ENCODE measurements at regions not wholly inside any gene's neighbourhood (a gene's known extent, or its start where the extent isn't known, plus 50 kb on each side); places are given as distances from the start of the nearest gene placed in this dataset.
"Not testable (repeated sequence)": the region's sequence is repeated elsewhere in the genome, so short reads cannot be mapped to it uniquely, and the experiment has no call there.

- TF ChIP-seq JUNB (IDR thresholded peaks at IDR 0.05; ENCODE audit: unreplicated experiment); ZNF114 (CRISPR knock-in tag; IDR thresholded peaks at IDR 0.05); CTCF (conservative IDR thresholded peaks at IDR 0.05; ENCODE audit: low read depth in 2 of 2); POLR2AphosphoS5 (IDR thresholded peaks at IDR 0.05; ENCODE audit: low read depth); EZH2 (IDR thresholded peaks at IDR 0.05; ENCODE audit: low read depth, unreplicated experiment); CREB1 (CRISPR knock-in tag; IDR thresholded peaks at IDR 0.05; ENCODE audit: low read depth); EZH2phosphoT487 (IDR thresholded peaks at IDR 0.05; ENCODE audit: unreplicated experiment); NANOG (IDR thresholded peaks at IDR 0.05; ENCODE audit: borderline replicate concordance); ETS1 (IDR thresholded peaks at IDR 0.05): not testable (repeated sequence)
- TF ChIP-seq, protein P1, sequence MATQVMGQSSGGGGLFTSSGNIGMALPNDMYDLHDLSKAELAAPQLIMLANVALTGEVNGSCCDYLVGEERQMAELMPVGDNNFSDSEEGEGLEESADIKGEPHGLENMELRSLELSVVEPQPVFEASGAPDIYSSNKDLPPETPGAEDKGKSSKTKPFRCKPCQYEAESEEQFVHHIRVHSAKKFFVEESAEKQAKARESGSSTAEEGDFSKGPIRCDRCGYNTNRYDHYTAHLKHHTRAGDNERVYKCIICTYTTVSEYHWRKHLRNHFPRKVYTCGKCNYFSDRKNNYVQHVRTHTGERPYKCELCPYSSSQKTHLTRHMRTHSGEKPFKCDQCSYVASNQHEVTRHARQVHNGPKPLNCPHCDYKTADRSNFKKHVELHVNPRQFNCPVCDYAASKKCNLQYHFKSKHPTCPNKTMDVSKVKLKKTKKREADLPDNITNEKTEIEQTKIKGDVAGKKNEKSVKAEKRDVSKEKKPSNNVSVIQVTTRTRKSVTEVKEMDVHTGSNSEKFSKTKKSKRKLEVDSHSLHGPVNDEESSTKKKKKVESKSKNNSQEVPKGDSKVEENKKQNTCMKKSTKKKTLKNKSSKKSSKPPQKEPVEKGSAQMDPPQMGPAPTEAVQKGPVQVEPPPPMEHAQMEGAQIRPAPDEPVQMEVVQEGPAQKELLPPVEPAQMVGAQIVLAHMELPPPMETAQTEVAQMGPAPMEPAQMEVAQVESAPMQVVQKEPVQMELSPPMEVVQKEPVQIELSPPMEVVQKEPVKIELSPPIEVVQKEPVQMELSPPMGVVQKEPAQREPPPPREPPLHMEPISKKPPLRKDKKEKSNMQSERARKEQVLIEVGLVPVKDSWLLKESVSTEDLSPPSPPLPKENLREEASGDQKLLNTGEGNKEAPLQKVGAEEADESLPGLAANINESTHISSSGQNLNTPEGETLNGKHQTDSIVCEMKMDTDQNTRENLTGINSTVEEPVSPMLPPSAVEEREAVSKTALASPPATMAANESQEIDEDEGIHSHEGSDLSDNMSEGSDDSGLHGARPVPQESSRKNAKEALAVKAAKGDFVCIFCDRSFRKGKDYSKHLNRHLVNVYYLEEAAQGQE (IDR thresholded peaks at IDR 0.05; ENCODE audit: unreplicated experiment) = not testable (repeated sequence)
Observed at GRCh38 chr21:13318718-13319117, 290.9 kb upstream of the POTED start.
